ENCODE measurements at regions not wholly inside any gene's neighbourhood (a gene's known extent, or its start where the extent isn't known, plus 50 kb on each side); places are given as distances from the start of the nearest gene placed in this dataset.

- Histone ChIP-seq H3K27ac (ENCODE audit: insufficient read length, low read depth, low read length) (no peak overlapping the region), H4K20me1 (ENCODE audit: control insufficient read depth, insufficient read depth, insufficient read length) (no peaks in the 10 kb centered on the region), H2BK5ac (ENCODE audit: insufficient read length, low read length) (no peak overlapping the region), H2AFZ (ENCODE audit: low read length) (no peak overlapping the region), H3K4me1 (ENCODE audit: insufficient read depth, low read length) (no peaks in the 10 kb centered on the region), H2BK15ac (ENCODE audit: low read depth, low read length) (no peak overlapping the region), H3T11ph (ENCODE audit: low read length) (no peak overlapping the region), H3K9me3 (ENCODE audit: control insufficient read depth, low read depth, low read length) (no peaks in the 10 kb centered on the region), H3K4ac (ENCODE audit: low read depth, low read length) (no peak overlapping the region), H3K23ac (ENCODE audit: insufficient read length, low read depth, low read length) (no peak overlapping the region), H4K8ac (replicated peaks; ENCODE audit: insufficient read length, low read depth, low read length) (no peak overlapping the region), H2AK5ac (ENCODE audit: insufficient read length, low read length) (no peak overlapping the region), H3K79me1 (ENCODE audit: insufficient read depth, low read depth, low read length, poor library complexity, severe bottlenecking) (no peaks in the 10 kb centered on the region), H3K23me2 (ENCODE audit: insufficient read length, low read depth, low read length, poor library complexity, severe bottlenecking) (no peaks in the 10 kb centered on the region), H2BK120ac (ENCODE audit: low read depth, low read length, poor library complexity, severe bottlenecking) (no peak overlapping the region), H4K5ac (ENCODE audit: insufficient read length, low read depth, low read length) (no peak overlapping the region), H3K79me2 (ENCODE audit: insufficient read depth, low read length) (no peaks in the 10 kb centered on the region), H2BK20ac (ENCODE audit: low read depth, low read length, poor library complexity, severe bottlenecking) (no peak overlapping the region), H3K9ac (ENCODE audit: extremely low read depth, insufficient read length, low read length) (no peak overlapping the region), H3K14ac (ENCODE audit: insufficient read depth, low read length) (no peak overlapping the region), H3K18ac (ENCODE audit: insufficient read length, low read depth, low read length) (no peak overlapping the region), H4K91ac (ENCODE audit: insufficient read length, low read depth, low read length) (no peak overlapping the region), H3K56ac (ENCODE audit: insufficient read length, low read depth, low read length) (no peak overlapping the region), H3K27me3 (ENCODE audit: insufficient read depth, low read length) (no peaks in the 10 kb centered on the region), H2BK12ac (ENCODE audit: insufficient read length, low read depth, low read length) (no peak overlapping the region), H3K4me2 (ENCODE audit: insufficient read depth, insufficient read length, low read length) (no peak overlapping the region)
- Mint-ChIP-seq H3K27ac (no peak overlapping the region), H3K36me3 (ENCODE audit: insufficient read depth in 1 of 3, low read depth in 3 of 3) (no peaks in the 10 kb centered on the region; a peak in 1 of 7 replicates), H3K4me1 (peaks cover 0 to 5% of the 10 kb centered on the region in 2 experiments; a peak in 1 of 4 replicates), H3K4me3 (no peak overlapping the region), H3K9me3 (no peaks in the 10 kb centered on the region; a peak in 1 of 5 replicates), H3K27me3 (ENCODE audit: low read depth) (peaks cover 2% of the 10 kb centered on the region)
- DNase-seq = no peak
- no CpG with 5 or more reads among the region's 7 CpGs for WGBS (ENCODE audit: extremely low coverage, insufficient read length, low lambda C conversion rate)
- no peak for TF ChIP-seq CTCF (conservative IDR thresholded peaks at IDR 0.05)
These were observed 215.6 kb upstream of the POU3F3 start for GRCh38 chr2:104638190-104638858.

Data from H9 (cell line).